KMS-11 (cell line): ENCODE measurements at regions not wholly inside any gene's neighbourhood (a gene's known extent, or its start where the extent isn't known, plus 50 kb on each side); places are given as distances from the start of the nearest gene placed in this dataset.

Experiments used
- H2AFZ ChIP-seq: fragments of 200-600 bp; sonication (generic); 2 replicates; pipeline ENCODE4 v1.6.1; 2016; ENCODE audit warnings: antibody characterized with exemption, mixed run types, low read depth
- H3K27ac ChIP-seq: fragments of 200-600 bp; sonication (generic); 2 replicates; pipeline ENCODE4 v1.6.1; 2016; ENCODE audit warnings: mild to moderate bottlenecking, mixed run types
- H3K27me3 ChIP-seq: fragments of 200-600 bp; sonication (generic); 2 replicates; pipeline ENCODE4 v1.6.1; 2017; ENCODE audit warnings: mild to moderate bottlenecking, low read depth, mixed run types, moderate library complexity; ENCODE audit not compliant: insufficient read depth
- H3K36me3 ChIP-seq: fragments of 200-600 bp; sonication (generic); 2 replicates; pipeline ENCODE4 v1.6.1; 2017; ENCODE audit warnings: mild to moderate bottlenecking, mixed run types; ENCODE audit not compliant: insufficient read depth
- H3K4me1 ChIP-seq: fragments of 200-600 bp; sonication (generic); 2 replicates; pipeline ENCODE4 v1.6.1; 2016; ENCODE audit warnings: mild to moderate bottlenecking, low read depth, mixed run types; ENCODE audit not compliant: poor library complexity, severe bottlenecking
- H3K4me2 ChIP-seq: fragments of 200-600 bp; sonication (generic); 2 replicates; pipeline ENCODE4 v1.7.0; 2016; ENCODE audit warnings: mild to moderate bottlenecking, mixed run types
- H3K4me3 ChIP-seq: fragments of 200-600 bp; sonication (generic); IDR thresholded peaks from 2 replicates; pipeline ENCODE4 v1.6.1; 2017; ENCODE audit warnings: low read depth, low read length, mixed read lengths; ENCODE audit not compliant: insufficient read depth
- H3K79me2 ChIP-seq: fragments of 200-600 bp; sonication (generic); 2 replicates; pipeline ENCODE4 v1.6.1; 2016; ENCODE audit warnings: low read depth, mixed run types; ENCODE audit not compliant: insufficient read depth
- H3K9ac ChIP-seq: fragments of 200-600 bp; sonication (generic); 2 replicates; pipeline ENCODE4 v1.6.1; 2016; ENCODE audit warnings: mild to moderate bottlenecking, mixed run types
- H4K20me1 ChIP-seq: fragments of 200-600 bp; sonication (generic); 2 replicates; pipeline ENCODE4 v1.6.1; 2016; ENCODE audit warnings: mild to moderate bottlenecking, mixed run types; ENCODE audit not compliant: insufficient read depth
- TF ChIP-seq, protein P1 (sequence below): fragments of 200-600 bp; sonication (generic); conservative IDR thresholded peaks from 2 replicates; pipeline ENCODE4 v1.6.1; 2017; ENCODE audit warnings: low read depth, mild to moderate bottlenecking, antibody characterized with exemption, low read length, moderate library complexity, mixed read lengths

GRCh38 chrX:134714633-134715110 is 56.4 kb upstream of the PLAC1 start:
- TF ChIP-seq, protein P1, sequence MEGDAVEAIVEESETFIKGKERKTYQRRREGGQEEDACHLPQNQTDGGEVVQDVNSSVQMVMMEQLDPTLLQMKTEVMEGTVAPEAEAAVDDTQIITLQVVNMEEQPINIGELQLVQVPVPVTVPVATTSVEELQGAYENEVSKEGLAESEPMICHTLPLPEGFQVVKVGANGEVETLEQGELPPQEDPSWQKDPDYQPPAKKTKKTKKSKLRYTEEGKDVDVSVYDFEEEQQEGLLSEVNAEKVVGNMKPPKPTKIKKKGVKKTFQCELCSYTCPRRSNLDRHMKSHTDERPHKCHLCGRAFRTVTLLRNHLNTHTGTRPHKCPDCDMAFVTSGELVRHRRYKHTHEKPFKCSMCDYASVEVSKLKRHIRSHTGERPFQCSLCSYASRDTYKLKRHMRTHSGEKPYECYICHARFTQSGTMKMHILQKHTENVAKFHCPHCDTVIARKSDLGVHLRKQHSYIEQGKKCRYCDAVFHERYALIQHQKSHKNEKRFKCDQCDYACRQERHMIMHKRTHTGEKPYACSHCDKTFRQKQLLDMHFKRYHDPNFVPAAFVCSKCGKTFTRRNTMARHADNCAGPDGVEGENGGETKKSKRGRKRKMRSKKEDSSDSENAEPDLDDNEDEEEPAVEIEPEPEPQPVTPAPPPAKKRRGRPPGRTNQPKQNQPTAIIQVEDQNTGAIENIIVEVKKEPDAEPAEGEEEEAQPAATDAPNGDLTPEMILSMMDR = no peak
- Histone ChIP-seq H4K20me1 (no peaks in the 10 kb centered on the region), H3K36me3 (no peaks in the 10 kb centered on the region), H3K27ac (no peak overlapping the region), H3K79me2 (no peaks in the 10 kb centered on the region), H3K9ac (no peak overlapping the region), H3K27me3 (no peaks in the 10 kb centered on the region), H3K4me2 (no peak overlapping the region), H3K4me1 (peaks cover 28% of the 10 kb centered on the region), H2AFZ (no peak overlapping the region), H3K4me3 (no peak overlapping the region)

DNA sequence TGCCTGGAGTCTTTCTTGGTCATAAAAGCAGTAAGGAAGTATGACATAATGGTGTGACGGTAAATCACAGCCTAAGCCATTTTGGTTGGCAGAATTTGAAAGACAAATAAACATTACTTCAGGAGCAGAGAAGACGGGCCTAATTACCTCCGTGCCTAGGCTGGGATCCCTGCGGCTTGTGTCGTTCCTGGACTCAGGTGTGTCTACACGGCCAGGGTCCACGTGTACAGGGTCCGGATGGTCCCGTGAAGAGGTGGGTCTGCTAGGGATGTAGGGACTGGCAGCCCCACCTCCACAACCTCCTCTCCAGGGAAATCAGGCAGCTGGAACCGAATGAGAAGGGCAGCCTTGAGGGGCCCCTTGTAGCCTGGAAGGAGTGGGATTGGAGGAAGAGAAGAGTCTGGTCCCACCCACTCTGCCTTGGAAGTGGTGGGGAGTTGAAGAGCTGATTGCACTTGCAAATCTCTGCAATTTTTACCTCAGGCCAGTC is 55.4 kb upstream of the PLAC1 start:
- Histone ChIP-seq H3K27ac (no peak overlapping the region), H2AFZ (no peak overlapping the region), H3K4me3 (no peak overlapping the region), H3K36me3 (no peaks in the 10 kb centered on the region), H3K4me1 (peaks cover 18% of the 10 kb centered on the region), H3K4me2 (no peak overlapping the region), H4K20me1 (no peaks in the 10 kb centered on the region), H3K79me2 (no peaks in the 10 kb centered on the region), H3K27me3 (no peaks in the 10 kb centered on the region), H3K9ac (no peak overlapping the region)
- TF ChIP-seq, protein P1 = no peak

DNA sequence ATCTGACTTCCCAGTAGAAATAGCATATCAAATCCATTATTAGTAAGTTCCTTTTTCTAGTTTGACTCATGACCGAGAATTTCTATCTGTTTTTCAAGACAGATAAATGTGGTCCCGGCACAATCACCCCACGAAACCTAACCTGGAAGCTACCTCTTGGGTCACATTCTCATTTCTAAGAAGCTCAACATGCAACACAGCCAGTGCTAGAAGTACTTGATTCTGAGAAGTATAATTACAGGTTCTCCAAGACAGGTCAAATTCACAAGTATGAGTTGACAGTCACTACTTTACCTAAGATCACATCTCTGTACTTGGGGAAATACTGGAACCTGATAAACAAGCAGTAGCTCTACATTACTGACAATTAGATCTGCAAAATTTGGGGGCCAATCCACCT is 54.0 kb upstream of the PLAC1 start:
- Histone ChIP-seq H3K9ac (no peak overlapping the region), H3K27me3 (no peaks in the 10 kb centered on the region), H2AFZ (no peak overlapping the region), H4K20me1 (no peaks in the 10 kb centered on the region), H3K4me1 (peaks cover 4% of the 10 kb centered on the region), H3K36me3 (no peaks in the 10 kb centered on the region), H3K4me2 (no peak overlapping the region), H3K4me3 (no peak overlapping the region), H3K27ac (no peak overlapping the region), H3K79me2 (no peaks in the 10 kb centered on the region)
- TF ChIP-seq, protein P1 = no peak

DNA sequence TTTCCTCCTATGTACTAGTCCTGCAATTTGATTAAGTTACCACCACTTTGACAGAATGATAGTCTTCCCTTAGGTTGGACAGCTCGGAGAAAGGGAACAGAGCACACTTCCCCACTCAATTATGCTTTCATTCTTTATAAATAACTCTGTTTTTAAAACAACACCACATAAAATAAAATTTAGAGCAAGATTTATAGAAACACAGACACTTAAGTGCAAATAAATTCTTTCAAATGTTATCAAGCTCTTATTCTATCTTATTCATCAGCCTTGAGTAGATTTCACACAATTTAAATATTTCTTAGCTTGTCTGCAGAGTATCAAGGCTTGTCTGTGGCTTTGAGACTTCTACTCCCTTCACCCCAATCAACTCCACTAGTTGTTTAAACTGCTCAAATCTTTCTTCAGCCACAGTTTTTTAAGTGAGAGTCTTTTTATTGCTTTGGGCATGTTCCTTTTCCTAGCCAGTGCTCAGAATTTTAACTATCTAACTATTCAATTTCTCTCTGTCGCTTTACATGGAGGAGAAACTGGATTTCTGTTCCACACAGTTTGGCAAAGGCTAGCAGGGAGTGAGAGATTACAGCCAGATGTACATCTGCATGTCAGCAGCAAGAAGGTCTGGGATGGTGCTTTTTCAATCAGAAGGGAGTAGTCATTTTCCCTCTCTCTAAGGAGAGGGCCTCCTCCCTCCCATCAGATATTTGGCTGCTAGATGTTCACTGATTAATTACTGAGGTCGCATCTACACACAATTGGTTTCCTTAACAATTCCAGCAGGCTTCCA is 53.1 kb upstream of the PLAC1 start:
- no peak overlapping the region for H3K9ac ChIP-seq
- H2AFZ ChIP-seq = no peak overlapping the region
- no peak overlapping the region for H3K4me3 ChIP-seq
- H3K27me3 ChIP-seq = no peaks in the 10 kb centered on the region
- no peaks in the 10 kb centered on the region for H3K36me3 ChIP-seq
- no peaks in the 10 kb centered on the region for H4K20me1 ChIP-seq
- H3K27ac ChIP-seq = no peak overlapping the region
- H3K4me1 ChIP-seq = no peaks in the 10 kb centered on the region
- no peaks in the 10 kb centered on the region for H3K79me2 ChIP-seq
- no peak overlapping the region for H3K4me2 ChIP-seq
- TF ChIP-seq, protein P1 = no peak
